Vagina (tissue), 2 donors: ENCODE measurements at regions not wholly inside any gene's neighbourhood (a gene's known extent, or its start where the extent isn't known, plus 50 kb on each side); places are given as distances from the start of the nearest gene placed in this dataset.

Experiments used
- POLR2AphosphoS5 ChIP-seq, 2 donors: sonication (generic); formaldehyde crosslinking; IDR thresholded peaks; one replicate each; pipeline ENCODE4 v1.9.0; 2017; ENCODE audit warnings: antibody characterized with exemption in 2 of 2, mild to moderate bottlenecking in 2 of 2, low read depth in 1 of 2; ENCODE audit not compliant: insufficient read depth in 1 of 2
- TF ChIP-seq, protein P1 (sequence below), 3 experiments: fragments of 450-650 bp in 2 of 3; fragments of 200-600 bp in 1 of 3; sonication (generic) in 1 of 3; IDR thresholded peaks; one replicate each; pipeline ENCODE4 v1.5.1; 2017 to 2019; ENCODE audit warnings: antibody characterized with exemption in 3 of 3, mild to moderate bottlenecking in 2 of 3, moderate library complexity in 2 of 3

DNA sequence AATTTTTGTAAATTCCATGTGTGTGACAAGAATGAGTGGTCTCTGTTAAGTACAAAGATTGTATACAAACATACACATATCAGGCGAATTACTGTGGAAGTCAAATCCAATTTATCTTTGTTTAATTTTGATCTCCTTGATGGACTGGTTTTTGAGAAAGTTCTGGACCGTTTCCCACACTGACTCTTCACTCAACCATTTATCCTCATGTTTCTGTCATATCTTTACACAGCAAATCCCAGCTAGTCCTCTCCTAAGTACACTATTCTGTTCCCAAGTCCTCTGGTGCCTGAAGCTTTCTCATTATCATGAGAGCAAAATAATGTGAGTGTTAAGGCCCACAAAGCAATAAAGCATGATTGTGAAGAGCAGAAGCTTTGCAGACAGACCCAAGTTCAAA lies 189.9 kb downstream of the WNT5A start:
- TF ChIP-seq, protein P1, sequence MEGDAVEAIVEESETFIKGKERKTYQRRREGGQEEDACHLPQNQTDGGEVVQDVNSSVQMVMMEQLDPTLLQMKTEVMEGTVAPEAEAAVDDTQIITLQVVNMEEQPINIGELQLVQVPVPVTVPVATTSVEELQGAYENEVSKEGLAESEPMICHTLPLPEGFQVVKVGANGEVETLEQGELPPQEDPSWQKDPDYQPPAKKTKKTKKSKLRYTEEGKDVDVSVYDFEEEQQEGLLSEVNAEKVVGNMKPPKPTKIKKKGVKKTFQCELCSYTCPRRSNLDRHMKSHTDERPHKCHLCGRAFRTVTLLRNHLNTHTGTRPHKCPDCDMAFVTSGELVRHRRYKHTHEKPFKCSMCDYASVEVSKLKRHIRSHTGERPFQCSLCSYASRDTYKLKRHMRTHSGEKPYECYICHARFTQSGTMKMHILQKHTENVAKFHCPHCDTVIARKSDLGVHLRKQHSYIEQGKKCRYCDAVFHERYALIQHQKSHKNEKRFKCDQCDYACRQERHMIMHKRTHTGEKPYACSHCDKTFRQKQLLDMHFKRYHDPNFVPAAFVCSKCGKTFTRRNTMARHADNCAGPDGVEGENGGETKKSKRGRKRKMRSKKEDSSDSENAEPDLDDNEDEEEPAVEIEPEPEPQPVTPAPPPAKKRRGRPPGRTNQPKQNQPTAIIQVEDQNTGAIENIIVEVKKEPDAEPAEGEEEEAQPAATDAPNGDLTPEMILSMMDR (IDR thresholded peaks at IDR 0.05) = no peak
- no peak for TF ChIP-seq POLR2AphosphoS5 (IDR thresholded peaks at IDR 0.05; ENCODE audit: insufficient read depth in 1 of 2, low read depth in 1 of 2)
